Activated CD4-positive, alpha-beta T cell treated with anti-CD3 and anti-CD28 coated beads for 4 hours (primary cell): ENCODE measurements at regions not wholly inside any gene's neighbourhood (a gene's known extent, or its start where the extent isn't known, plus 50 kb on each side); places are given as distances from the start of the nearest gene placed in this dataset.

Experiments
- DNase-seq, 2 donors: peaks; one replicate each; pipeline ENCODE4 v3.0.0-alpha.2; 2020

DNA sequence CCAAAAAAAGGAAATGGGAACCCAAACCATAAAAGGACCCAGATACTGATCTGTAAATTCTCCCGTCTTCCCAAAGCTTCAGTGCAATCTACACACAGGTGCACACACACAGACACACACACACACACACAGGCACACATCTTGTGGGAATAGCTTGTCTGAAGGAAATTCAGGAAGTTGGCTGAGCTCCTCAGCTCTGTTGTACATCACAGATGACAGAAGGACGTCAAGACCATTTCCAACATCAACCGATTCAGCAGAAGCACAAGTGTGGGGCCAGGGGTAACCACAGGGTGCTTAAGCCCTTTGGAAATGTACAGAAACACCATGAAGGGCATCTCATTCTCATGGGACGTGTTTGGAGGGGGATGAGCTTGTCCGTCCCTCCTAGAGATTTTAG, 498.1 kb upstream of the PSMD7 start:
- no peak for DNase-seq

- no peak for DNase-seq
Observed at GRCh38 chr16:73797115-73797514, 499.5 kb upstream of the PSMD7 start.

GRCh38 chr16:73796241-73796640, 500.4 kb upstream of the PSMD7 start:
- DNase-seq = no peak

DNA sequence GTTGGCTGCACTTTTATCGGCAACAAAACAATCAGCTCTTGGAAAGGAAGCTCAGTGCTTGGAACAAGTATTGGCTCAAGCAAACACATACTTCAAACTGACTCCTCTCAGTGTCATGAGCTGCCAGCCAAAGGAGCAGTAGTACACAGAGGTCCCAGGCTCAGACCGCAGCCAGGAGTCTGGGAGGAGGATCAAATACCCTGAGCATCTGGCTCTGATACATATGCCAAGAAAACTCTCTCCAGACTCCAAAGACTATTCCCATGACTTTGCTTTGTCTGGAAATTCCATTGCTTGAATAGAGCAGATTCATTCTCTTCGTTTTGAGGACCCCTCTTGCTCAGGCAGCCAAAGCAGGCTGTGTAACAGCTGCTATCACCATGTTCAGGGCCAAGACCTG, 501.6 kb upstream of the PSMD7 start:
- no peak for DNase-seq

DNA sequence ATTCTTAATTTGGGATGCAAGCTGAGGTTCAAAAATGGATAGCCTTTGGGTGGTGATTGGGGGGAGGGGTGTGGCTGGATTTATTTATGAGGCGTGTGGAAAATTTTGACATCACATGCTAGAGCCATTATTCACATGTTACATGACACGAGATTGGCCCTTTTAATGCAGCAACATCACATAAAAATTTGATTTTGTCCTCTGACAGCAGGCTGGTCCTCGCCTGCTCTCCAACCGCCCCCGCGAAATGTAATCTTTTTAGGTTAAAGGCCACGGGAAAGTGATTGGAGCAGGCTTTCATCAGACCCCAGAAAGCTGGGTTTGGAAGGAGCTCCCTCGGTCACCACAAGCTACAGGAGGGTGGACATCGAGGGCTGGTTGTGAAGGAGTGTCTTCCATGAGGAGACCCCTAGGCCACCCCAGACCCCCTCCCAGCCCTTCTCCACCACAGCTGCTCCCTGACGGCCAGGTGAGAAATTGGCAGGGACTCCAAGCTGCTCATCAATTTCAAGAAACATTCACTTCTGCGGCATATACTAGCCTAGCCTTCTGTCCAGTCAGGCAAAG, 502.7 kb upstream of the PSMD7 start:
- DNase-seq = no peak

DNA sequence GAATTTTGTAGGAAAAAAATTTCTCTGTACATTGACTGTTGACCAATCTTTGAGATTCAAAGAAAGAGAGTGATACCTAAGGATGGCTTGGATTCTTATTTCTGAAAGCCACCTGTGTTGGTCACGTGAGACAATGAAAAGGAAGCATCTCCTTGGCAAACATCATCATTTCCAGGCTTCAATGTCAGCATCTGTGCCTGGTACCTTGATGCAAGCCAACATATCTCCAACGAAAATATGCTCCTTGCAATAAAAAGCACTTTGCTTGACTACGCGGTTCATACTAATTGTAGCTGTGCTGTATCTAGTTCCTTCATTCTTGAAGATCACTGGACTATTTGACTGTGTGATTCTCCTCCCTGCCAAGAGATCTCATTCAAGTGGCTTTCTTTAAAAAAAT, 503.4 kb upstream of the PSMD7 start:
- DNase-seq = no peak

DNA sequence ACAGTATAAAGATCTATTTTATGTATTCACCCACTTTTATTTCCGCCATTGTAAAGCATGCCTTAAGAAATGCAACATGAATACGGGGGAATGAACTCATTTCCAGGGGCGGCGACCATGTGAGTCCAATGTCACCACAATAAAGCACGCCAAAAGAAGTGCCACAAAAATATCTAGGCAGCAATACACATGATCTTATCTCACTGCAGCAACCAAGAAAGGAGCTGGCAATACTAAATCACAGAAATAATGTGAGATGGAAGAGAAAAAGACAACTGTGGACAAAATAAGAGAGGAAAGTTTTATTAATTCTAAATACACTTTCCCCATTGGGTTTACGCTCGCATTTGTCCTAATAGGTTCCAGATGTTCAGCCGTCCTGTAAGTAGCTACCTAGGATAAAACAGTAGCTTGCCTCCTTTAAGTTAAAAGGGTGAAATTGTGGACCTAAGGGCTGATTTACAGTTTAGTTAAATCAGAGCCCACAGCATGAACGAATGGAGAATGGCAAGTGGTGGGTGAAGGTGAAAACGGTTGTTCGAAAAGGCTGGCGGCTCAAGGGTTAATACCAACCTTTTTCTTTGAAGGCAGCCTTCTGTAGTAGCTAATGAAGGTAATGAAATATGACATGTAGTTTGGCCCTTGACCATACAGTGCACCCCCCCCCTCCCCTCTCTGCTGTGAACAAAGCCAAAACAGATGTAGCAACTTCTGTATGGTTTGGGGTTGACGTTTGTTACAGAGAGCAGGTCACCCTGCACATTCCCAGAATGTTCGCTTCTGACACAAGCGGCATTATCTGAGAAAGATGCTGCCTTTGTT, 504.2 kb upstream of the PSMD7 start:
- DNase-seq = no peak

DNA sequence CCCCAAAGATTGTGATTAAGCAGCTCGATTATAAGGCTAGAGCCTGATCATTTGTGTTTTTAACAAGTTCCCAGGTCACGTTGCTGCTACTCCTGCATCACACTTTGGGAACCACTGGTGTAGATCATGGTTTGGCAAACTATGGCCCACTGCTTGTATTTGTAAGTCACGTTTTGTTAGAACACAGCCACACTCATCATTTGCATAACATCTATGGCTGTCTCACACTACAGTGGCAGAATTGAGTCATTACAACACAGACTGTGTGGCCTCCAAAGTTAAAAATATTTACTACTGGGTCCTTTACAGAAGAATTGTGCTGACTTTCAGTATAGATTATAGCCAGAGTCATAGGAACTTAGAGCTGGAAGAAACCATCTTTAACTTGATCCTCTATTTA, 515.3 kb upstream of the PSMD7 start:
- no peak for DNase-seq

DNA sequence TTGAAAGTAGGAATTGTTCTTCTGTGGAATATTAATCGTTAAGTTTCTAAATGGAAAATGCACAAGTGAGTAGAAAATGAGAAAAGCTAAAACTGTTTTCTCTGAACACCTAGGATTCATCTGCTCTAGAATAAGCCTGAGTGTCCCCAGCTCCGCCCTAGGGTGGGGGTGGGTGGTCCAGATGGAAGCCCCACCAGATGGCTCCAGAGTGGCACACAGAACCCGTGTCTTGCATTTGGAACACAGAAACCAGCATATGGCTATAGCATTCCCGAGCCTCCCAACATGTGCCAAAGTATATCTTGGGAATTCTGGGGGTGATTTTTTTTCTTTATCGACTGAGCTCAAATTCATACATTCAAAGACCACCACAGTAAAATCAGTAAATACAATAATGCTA, 517.7 kb upstream of the PSMD7 start:
- no peak for DNase-seq

DNA sequence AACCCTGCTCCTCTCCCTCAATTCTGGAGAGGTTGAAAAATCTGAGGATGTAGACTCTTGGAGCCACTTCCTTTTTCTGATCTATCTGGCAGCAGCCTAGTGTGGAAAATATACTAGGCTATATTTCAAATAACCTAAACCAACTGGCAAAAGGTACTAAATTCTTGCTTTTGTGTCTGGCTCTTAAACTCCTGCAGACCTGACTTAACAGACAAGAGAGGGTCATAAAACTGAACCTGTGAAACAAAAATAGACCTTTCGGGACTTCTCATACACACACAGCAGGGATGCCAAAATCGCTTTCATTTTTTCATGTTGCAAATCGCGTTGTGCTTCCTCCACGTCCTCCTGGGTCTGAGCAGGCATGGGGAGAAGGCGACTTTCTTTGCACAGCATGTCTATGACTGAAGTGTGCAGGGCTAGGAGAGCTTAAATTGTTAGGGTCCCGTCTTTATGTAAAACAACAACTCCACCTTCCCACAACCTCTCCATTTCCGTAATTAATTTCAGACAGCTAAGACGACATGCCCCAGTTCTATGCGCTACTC, 520.7 kb upstream of the PSMD7 start:
- DNase-seq = no peak

DNA sequence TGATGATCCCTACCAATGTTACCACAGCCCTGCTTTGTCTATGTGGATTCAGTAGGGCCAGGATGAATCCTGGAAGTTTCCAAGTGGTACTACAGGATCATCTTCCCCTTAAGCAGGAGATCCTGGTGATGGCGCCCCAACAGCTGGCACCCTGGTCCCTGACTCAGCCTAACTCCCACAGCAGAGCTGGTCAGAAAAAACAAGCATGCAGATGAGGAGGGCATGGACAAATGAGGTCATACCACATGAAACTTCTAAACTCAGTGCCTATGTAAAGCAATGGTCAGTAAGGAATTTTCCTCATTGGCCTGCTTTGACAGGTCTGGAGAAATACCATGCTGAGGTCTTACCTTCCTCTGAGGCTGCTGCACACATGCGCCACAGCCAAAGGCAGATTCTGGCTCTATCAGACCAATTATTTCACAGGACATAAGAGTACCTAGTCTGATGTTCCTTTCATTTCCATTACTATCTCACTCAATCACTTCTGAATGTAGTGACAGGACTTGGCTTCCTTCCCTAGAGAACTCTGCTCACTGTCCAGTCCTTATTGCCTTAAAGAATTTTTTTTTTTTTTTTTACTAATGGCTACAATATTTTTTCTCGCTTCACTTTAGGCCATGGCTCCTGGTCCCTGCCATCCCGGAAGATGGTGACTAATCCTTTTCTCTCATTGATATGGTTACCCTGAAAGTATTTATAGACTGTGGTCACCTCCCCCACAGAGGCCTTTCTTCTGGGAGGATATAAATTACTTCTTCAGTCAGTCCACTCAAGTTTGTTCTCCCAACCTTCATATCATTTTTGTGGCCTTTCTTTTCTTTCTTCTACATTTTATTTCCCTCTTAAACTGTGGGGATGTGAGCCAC, 525.2 kb upstream of the PSMD7 start:
- no peak for DNase-seq

DNA sequence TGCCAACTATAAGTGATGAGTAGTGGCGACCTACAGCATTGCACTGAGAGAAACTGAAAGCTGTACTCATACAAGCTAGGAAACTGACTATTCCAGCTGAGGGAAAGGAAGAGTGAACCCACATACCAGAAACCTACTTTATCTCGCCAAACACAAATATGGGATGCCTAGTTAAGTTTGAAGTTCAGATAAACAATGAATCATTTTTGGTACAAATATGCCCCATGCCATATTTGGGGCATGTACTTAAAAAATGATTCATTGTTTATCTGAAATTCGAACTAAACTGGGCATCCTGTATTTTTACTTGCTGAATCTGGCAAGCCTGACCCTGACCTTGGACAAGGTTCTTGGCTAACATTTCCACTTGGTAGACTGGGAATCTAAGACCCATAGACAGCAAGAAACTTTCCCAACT, 527.8 kb upstream of the PSMD7 start:
- no peak for DNase-seq

GRCh38 chr16:73764321-73764720, 532.3 kb upstream of the PSMD7 start:
- no peak for DNase-seq

DNA sequence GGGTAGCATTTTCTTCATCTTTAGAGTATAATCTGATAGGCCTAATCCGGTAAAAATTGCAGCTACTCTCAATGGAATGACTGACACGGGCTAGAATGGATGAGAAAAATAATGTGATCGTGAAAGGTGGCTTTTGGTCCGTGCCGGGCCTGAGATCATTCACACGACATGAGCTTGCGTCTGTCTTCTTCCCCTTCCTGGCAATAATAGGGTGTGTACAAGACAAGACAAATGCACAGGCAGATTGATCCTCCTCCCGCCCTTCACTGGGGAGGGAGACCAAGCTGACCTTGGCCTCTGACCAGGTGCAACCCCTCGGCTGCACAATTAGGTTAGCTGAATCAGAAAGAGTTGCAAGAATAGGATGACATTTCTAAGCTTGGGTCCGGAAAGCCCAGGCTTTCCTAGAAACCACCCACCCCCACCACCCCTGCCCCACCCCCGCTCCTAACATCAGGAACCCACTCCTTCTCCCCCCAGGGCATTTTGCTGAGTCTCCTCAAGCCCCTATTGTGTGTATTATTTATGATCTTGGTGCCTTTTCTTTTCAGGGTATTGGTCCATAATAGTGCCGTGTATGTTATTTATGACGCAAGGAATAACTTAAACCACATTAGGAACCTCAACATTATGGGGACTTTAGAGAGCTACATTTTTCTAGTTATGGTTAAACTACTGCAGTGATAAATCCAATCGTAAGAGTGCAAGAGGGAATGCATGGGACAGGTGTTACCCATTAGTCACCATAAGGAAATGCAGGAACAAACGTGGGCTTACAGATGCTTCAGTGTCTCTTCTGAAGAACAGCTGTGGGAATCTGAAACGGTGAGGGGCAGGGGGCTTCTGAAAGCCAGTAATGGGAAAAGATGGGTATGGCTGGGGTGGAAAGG, 540.1 kb upstream of the PSMD7 start:
- no peak for DNase-seq

GRCh38 chr16:73753931-73754330, 542.7 kb upstream of the PSMD7 start:
- no peak for DNase-seq

GRCh38 chr16:73750639-73751038, 546.0 kb upstream of the PSMD7 start:
- DNase-seq = no peak

- DNase-seq = no peak
Observed at GRCh38 chr16:73747328-73747727, 549.3 kb upstream of the PSMD7 start.

- DNase-seq = no peak
Observed at GRCh38 chr16:73746554-73746953, 550.1 kb upstream of the PSMD7 start.

DNA sequence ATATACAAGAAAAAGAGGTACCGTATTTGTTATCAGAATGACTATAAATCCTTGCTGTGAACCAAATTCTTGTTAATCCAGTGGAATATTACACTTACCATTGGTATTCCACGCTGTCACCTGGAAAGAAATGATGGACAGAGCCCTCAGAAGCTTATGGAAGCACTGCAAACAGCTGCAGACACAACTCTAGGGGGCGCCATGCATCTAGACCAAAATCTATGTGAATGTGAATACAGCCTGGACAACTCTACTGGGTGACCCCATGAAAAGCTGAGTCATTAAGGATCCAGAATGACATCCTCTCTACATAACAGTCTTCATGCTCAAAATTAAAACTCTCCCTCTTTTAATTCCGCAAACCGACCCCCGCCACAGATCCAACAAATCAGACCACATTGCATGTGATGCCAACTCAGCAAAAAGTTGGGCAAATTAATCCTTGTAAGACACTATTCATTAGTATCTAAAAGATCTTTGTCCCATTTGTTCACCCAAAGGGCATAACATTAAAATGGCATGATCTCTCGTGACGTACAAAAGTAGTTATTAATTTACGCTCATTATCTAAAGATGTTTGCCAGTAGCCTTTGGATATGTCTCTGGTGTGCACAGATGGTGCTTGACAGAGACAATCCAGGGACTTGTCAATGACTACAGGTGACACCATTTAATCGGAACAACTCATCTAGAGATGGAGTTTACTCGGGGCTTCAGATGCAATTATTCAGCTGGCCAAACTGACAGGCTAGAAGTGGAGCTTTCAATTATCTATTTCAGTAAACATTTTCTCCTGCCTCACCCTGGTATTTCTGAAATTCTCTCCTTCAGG, 552.7 kb upstream of the PSMD7 start:
- DNase-seq = no peak

DNA sequence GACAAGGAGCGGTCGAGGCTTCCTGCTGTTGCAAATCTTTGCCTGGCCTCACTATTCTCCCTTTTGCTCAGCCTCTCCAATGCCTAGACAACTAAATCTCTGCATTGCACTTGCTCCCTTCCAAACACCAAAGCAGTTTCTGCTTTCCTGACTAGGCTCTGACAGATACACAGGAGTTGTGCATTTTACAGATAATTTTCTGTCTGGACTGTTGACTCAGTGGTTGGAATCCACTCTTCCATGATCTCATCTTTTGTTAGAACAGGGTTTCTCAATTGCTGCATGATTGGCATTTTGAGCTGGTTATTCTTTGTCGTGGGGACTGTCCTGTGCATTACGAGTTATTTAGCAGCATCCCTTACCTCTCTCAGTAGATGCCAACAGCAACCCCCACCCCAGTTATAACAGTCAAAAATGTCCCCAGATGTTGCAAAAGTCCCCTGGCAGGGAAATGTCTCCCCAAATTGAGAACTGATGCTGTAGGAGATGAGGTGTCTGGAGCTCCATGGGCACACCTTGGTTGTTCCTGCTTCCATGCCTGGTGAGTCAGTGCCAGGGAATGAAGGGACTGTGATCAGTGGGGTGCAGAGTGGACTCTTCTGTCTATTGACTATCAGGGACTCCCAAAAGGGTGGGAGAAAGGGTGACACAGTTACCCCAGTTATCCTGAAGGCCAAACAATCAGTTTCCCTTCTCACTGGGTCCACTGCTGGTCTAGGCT, 557.4 kb upstream of the PSMD7 start:
- no peak for DNase-seq

GRCh38 chr16:73738266-73738665, 558.3 kb upstream of the PSMD7 start:
- DNase-seq = no peak
